ENCODE measurements at regions not wholly inside any gene's neighbourhood (a gene's known extent, or its start where the extent isn't known, plus 50 kb on each side); places are given as distances from the start of the nearest gene placed in this dataset.
"Not testable (repeated sequence)": the region's sequence is repeated elsewhere in the genome, so short reads cannot be mapped to it uniquely, and the experiment has no call there.

DNA sequence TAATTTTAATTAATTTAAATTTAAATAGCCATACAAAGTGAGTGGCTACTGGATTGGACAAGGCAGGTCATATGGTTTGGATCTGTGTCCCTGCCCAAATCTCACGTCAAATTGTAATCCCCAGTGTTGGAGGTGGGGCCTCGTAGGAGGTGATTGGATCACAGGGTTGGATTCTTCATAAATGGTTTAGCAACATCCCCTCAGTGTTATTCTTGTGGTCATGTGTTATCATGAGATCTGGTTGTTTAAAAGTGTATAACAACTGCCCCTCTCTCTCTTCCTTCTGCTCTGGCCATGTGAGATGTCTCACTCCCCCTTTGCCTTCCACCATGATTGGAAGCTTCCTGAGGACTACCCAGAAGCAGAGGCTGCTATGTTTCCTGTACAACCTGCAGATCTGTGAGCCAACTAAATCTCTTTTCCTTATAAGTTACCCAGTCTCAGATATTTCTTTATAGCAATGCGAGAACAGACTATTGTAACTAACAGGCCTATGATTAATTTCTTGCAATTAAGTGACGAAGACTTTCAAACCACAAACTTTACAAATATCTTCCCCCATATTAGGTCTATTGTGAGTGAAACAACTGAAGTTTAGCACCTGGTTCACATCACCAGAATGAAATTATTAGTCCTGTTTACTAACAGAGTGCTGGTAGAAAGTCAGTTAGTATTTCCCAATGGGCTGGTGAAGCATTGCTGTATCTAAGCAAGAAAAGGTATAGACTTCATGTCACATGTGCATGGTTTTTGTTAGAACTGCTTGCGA lies 60.0 kb upstream of the TNFAIP3 start:
- DNase-seq, result no peak
- Histone ChIP-seq H3K27ac (peak overlapping the region in 1 of 2 donors; percentile 64), H3K4me3 (no peak overlapping the region), H3K9me3 (no peaks in the 10 kb centered on the region), H3K4me1 (peaks cover 26% of the 10 kb centered on the region), H3K36me3 (ENCODE audit: low read depth, missing control alignments) (no peaks in the 10 kb centered on the region), H3K27me3 (no peaks in the 10 kb centered on the region)
- TF ChIP-seq POLR2A (IDR thresholded peaks at IDR 0.05) (no peak), CTCF (IDR thresholded peaks at IDR 0.05) (no peak)
- 82 to 85% methylated on average over 5 of the region's 5 CpGs for WGBS, 2 donors
- intact Hi-C loops (cut with DNase I; ENCODE audit: low total_unique reads), result loop anchor here (10.0 kb wide), 1 partner anchor 58 kb away; the partner anchor contains the start of gene TNFAIP3

DNA sequence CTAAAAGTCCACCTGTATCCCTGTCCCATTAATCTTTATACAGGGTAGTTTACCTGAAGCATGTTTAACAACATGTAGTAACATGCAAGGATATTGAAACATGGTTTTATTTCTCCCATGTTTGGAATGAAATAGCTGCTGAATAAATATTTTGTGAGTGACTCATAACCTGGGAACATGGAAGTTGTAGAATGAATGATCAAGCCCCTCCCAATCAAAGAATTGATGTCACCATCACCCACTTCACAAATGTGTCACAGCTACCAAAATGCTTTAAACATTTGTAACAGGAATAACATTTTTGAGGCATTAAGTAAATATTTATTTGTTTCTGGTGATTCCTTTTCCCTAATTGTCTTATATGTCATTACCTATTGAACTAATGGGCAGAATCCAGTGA lies 58.9 kb upstream of the TNFAIP3 start:
- Histone ChIP-seq H3K27me3 (no peaks in the 10 kb centered on the region), H3K27ac (no peak overlapping the region), H3K9me3 (no peaks in the 10 kb centered on the region), H3K36me3 (ENCODE audit: low read depth, missing control alignments) (no peaks in the 10 kb centered on the region), H3K4me3 (no peak overlapping the region), H3K4me1 (peaks cover 26% of the 10 kb centered on the region)
- intact Hi-C loops (cut with DNase I; ENCODE audit: low total_unique reads), result loop anchor here (10.0 kb wide), 1 partner anchor 57 kb away; the partner anchor contains the start of gene TNFAIP3
- no peak for DNase-seq
- TF ChIP-seq CTCF (IDR thresholded peaks at IDR 0.05) (no peak), POLR2A (IDR thresholded peaks at IDR 0.05) (no peak)

DNA sequence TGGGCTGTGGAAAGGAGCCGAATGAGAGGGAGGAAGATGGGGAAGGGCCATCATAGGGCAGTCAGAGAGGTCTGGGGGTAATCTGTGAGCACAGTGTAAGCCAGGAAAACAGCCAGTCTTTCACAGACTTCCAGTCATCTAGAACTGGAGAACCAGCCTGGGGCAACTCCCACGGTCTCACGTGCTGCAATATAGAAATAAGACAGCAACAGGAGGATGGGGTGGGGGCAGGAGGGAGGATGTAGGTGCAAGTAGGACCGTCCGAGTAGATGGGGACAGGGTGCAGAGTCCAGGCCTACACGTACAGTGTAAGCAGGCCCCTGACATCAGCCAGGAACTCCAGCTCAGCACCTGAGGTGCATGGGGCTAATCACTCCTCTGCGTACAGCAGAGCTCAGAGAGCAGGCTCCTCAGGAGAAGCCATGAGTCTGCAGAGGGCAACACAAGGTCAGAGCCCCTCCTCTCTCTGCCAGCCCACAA lies 58.2 kb upstream of the TNFAIP3 start:
- TF ChIP-seq POLR2A (IDR thresholded peaks at IDR 0.05) (no peak), CTCF (IDR thresholded peaks at IDR 0.05) (no peak)
- intact Hi-C loops (cut with DNase I; ENCODE audit: low total_unique reads), result loop anchor here (10.0 kb wide), 1 partner anchor 56 kb away; the partner anchor contains the start of gene TNFAIP3
- Histone ChIP-seq H3K4me3 (no peak overlapping the region), H3K27me3 (no peaks in the 10 kb centered on the region), H3K36me3 (ENCODE audit: low read depth, missing control alignments) (no peaks in the 10 kb centered on the region), H3K4me1 (peaks cover 25% of the 10 kb centered on the region), H3K9me3 (no peaks in the 10 kb centered on the region), H3K27ac (no peak overlapping the region)
- WGBS, 2 donors, result 81 to 85% methylated on average over 7 of the region's 7 CpGs
- peak; percentile 41 for DNase-seq

DNA sequence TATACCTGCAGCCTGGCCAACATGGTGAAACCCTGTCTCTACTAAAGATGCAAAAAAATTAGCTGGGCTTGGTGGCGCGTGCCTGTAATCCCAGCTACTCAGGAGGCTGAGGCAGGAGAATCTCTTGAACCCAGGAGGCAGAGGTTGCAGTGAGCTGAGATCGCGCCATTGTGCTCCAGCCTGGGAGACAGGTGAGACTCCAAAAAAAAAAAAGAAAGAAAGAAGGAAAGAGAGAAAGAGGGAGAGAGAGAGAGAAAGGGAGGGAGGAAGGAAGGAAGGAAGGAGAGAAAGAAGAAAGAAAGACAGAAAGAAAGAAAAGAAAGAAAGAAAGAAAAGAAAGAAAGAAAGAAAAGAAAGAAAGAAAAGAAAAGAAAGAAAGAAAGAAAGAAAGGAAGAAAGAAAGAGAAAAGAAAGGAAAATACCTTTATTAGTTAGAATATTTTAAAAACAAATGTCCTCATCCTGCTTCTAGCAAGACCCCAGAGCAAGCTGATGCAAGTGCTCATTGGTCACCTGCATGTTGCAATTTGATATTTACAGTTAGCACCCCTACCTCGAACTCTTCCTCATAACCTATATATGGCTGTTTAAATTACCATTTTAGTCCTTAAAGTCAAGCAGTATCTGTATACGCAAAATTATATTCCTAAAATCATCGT lies 57.0 kb upstream of the TNFAIP3 start:
- H3K27ac ChIP-seq; H3K36me3 ChIP-seq (ENCODE audit: low read depth, missing control alignments); H3K4me3 ChIP-seq; H3K27me3 ChIP-seq; H3K9me3 ChIP-seq; DNase-seq: not testable (repeated sequence)
- WGBS, 2 donors, result 80 to 96% methylated on average over 7 of the region's 7 CpGs
- intact Hi-C loops (cut with DNase I; ENCODE audit: low total_unique reads), result loop anchor here (10.0 kb wide), 1 partner anchor 55 kb away; the partner anchor contains the start of gene TNFAIP3
- peaks cover 13% of the 10 kb centered on the region for H3K4me1 ChIP-seq

- Histone ChIP-seq H3K27me3 (no peaks in the 10 kb centered on the region), H3K4me1 (peaks cover 7% of the 10 kb centered on the region), H3K27ac (no peak overlapping the region), H3K9me3 (no peaks in the 10 kb centered on the region), H3K36me3 (ENCODE audit: low read depth, missing control alignments) (no peaks in the 10 kb centered on the region), H3K4me3 (no peak overlapping the region)
- no peak for DNase-seq
- intact Hi-C loops (cut with DNase I; ENCODE audit: low total_unique reads), result no loop called here
- 93 to 96% methylated on average over 4 of the region's 4 CpGs for WGBS, 2 donors
- TF ChIP-seq POLR2A (IDR thresholded peaks at IDR 0.05) (no peak), CTCF (IDR thresholded peaks at IDR 0.05) (no peak)
Measured at GRCh38 chr6:137810554-137811120, 56.4 kb upstream of the TNFAIP3 start.
